Stimulated activated CD4-positive, alpha-beta T cell treated with anti-CD3 and anti-CD28 coated beads, Interleukin-1b, Interleukin-23, amount 100 ng/mL, for 48 hours (primary cell): ENCODE measurements at regions not wholly inside any gene's neighbourhood (a gene's known extent, or its start where the extent isn't known, plus 50 kb on each side); places are given as distances from the start of the nearest gene placed in this dataset.
"Not testable (repeated sequence)": the region's sequence is repeated elsewhere in the genome, so short reads cannot be mapped to it uniquely, and the experiment has no call there.

Source experiments
- DNase-seq: peaks from one replicate; pipeline ENCODE4 v3.0.0-alpha.2; 2020

GRCh38 chr2:194319222-194319992, 1337.6 kb upstream of the SLC39A10 start:
- DNase-seq: no peak

GRCh38 chr2:194314042-194314441, 1343.0 kb upstream of the SLC39A10 start:
- no peak for DNase-seq

- no peak for DNase-seq
These were observed 1352.8 kb upstream of the SLC39A10 start for GRCh38 chr2:194304191-194304590.

- no peak for DNase-seq
These were observed 1355.1 kb upstream of the SLC39A10 start for GRCh38 chr2:194301946-194302345.

DNA sequence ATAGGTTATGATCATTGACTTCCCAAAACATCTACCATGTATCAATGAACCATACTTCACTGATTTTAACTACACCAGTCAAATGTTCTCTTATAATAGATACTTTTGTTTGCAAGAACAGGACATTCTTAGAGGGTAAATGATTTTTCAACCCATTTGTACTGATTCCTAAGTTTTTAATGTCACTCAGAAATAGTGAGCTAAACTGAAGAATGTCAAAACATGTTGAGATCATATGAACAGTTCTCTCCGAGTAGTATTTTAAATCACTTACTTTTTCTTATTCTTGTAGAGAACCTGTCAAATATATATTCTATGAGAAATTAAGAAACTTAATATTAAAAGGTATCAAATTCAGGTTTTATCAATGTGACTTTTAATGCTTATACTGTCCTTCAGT, 1362.9 kb upstream of the SLC39A10 start:
- no peak for DNase-seq

DNA sequence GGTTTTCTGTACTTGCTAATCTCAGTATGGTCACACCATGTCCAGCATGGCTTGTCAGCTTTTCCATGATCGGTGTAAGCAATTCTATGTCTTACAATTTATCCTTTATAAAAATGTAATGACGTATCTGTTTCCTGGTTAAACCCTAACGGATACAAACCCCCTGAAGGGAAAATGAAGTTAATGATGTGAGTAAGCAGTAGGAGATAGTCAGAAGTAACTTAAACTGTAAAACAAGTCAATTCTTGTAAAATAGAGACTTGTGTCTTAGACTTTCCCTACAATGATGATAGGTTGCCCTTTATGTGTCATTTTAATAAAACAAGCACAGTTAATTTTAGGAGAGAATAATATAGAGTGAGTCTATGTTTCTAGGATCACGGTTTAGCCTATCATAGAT, 1365.9 kb upstream of the SLC39A10 start:
- no peak for DNase-seq

DNA sequence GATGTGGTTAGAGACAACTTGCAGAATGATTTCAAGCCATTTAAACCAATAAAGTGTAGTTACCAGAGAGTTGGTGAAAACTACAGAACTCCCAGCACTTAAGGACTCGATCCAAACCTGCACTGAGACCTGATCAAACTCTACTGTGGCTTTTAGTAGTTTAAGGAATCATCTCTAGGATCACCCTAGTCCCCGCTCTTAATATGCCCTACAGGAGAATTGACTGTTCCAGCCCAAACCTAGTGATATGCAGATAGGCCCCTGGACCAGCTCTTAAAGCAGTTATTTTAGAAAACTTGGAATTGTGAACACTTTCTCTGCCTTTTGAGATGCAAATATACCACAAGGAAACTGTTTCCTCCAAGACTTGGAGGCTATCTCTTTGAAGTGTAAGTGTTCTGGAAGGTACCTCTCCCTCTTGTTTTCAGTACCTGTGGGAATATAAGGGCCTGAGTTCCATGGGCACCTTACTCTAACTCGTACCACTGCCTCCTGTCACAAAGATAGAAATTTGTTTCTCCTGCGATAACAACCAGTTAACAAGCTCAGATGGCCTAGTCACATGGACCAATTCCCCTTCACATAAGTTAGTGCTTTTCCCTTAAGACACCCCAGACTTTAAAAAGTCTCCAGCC, 1367.2 kb upstream of the SLC39A10 start:
- DNase-seq: no peak

DNA sequence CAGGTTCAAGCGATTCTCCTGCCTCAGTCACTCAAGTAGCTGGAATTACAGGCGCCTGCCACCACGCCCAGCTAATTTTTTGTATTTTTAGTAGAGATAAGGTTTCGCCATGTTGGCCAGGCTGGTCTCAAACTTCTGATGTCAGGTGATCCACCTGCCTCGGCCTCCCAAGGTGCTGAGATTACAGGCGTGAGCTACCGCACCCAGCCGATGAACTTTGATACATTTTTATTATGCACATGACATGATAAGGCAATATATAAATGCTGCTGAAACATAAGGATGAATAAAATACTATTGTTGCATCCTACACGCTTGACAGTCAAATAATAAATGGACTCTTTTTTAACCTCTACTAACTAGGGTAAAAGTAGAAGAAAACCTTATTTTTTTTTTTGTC, 1380.4 kb upstream of the SLC39A10 start:
- DNase-seq: not testable (repeated sequence)

GRCh38 chr2:194271293-194271961, 1385.6 kb upstream of the SLC39A10 start:
- DNase-seq: no peak

- no peak for DNase-seq
These were observed 1386.4 kb upstream of the SLC39A10 start for GRCh38 chr2:194270648-194271047.

GRCh38 chr2:194264586-194264985, 1392.4 kb upstream of the SLC39A10 start:
- DNase-seq: no peak

- no peak for DNase-seq
These were observed 1396.8 kb upstream of the SLC39A10 start for GRCh38 chr2:194260185-194260584.

- no peak for DNase-seq
These were observed 1399.9 kb upstream of the SLC39A10 start for GRCh38 chr2:194257095-194257494.

DNA sequence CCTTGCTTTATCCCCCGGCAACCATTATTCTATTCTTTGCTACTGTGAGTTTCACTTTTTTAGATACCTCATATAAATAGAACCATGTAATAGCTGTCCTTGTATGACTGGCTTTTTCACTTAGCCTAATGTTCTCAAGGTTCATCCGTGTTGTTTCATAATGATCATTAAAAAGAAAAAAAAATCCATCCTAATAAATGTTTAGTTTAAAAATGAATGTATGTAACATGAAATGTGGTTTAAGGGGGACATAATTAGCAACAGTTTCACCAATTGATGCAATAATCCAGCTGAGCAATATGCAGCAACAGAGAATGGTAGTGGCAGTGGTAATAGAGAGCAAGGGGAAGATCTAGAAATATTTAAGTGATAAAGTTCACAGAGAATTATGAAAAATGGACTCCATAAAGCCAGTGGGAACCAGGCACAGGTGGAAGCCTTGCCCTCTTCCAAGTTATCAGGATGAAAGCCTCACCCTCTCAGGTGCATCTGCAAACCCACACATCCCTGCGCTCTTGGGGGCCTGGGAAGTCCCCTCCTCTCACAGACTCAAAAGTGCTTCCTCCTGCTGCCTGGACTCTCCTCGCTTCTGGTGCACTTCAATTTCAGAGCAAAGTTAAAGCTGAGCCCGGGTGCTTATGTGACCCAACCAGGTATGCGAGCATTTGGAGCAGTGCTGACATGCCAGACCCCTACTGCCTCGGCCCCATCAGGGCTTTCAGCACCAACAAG, 1403.3 kb upstream of the SLC39A10 start:
- DNase-seq: no peak

- DNase-seq: no peak
These were observed 1404.9 kb upstream of the SLC39A10 start for GRCh38 chr2:194252127-194252526.

- no peak for DNase-seq
These were observed 1424.4 kb upstream of the SLC39A10 start for GRCh38 chr2:194232600-194232999.

- no peak for DNase-seq
These were observed 1433.8 kb upstream of the SLC39A10 start for GRCh38 chr2:194223218-194223617.

- no peak for DNase-seq
These were observed 1442.8 kb upstream of the SLC39A10 start for GRCh38 chr2:194214192-194214591.

DNA sequence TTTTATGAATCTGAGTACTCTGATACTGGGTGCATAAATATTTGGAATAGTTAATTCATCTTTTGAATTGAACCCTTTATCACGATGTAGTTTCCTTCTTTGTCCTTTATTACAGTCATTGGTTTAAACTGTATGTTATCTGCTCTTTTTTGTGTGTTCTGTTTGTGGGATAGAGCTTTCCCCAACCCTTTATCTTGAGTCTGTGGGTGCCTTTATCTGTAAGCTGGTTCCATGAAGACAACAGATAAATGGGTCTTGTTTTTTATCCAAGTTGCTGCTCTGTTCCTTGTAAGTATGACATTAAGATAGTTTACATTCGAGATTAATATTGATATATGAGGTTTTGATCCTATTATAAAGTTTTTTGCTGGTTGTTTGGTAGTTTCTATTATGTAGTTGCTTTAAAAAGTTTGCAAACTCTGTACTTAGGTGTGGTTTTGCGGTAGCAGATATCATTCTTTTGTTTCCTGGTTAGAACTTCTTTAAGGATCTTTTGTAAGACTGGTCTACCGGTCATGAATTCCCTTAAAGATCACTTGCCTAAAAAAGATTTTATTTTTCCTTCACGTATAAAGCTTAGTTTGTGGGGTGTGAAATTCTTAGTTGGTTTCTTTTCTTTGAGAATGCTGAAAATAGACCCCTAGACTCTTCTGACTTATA, 1451.3 kb upstream of the SLC39A10 start:
- no peak for DNase-seq

DNA sequence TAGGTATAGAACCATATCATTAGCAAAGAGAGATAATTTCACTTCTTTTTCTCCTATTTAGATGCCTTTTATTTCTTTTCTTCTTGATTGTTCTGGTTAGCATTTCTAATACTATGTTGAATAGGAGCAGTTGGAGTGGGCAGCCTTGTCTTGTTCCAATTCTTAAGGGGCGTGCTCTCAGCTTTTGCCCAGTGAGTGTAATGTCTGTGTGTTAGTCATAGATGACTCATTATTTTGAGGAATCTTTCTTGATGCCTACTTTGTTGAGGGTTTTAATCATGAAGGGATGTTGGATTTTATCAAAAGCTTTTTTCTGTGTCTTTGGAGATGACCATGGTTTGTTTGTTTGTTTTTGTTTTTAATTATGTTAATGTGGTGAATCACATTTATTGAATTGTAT, 1453.1 kb upstream of the SLC39A10 start:
- no peak for DNase-seq

DNA sequence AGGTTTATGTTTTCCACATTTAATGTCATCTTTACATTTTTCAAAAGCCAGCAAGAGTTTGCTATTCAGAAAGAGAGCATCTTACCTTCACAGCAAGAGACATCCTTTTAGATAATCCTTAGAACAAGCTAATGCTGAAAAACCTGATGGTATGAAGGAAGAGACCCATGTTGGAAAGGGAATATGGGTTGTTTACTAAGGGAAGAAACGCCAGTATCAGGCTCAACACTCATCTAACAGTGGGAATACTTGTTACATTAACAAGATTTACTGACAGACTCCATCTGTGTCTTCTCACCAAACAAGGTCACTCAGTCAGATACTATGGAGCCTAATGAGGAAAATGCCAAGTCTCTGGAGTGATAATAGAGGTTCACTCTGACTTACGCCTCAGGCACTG, 1474.1 kb upstream of the SLC39A10 start:
- DNase-seq: no peak

DNA sequence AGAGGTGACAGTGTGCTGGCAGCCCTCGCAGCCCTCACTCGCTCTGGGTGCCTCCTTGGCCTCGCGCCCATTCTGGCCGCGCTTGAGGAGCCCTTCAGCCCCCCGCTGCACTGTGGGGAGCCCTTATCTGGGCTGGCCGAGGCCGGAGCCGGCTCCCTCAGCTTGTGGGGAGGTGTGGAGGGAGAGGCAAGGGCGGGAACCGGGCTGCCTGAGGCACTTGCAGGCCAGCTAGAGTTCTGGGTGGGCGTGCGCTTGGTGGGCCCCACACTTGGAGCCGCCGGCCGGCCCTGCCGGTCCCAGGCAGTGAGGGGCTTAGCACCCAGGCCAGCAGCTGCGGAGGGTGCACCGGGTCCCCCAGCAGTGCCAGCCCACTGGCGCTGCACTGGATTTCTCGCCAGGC, 1480.9 kb upstream of the SLC39A10 start:
- DNase-seq: no peak

DNA sequence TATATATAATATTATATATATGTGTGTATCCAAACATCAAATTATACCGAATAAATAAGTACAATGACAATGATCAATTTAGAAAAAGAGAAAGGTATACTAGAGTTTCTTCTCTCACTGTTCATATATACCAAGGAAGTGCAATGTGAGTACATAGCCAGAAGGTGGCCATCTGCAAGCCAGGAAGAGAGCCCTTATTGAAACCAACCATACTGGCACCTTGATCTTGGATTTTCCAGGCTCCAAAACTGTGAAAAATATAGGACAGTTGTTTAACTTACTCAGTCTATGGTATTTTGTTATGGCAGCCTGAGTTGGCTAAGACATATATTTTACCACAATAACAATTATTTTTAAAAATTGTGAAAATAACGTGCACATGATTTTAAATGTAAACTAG, 1490.2 kb upstream of the SLC39A10 start:
- no peak for DNase-seq
